HG03095 (cell line): ENCODE measurements at regions not wholly inside any gene's neighbourhood (a gene's known extent, or its start where the extent isn't known, plus 50 kb on each side); places are given as distances from the start of the nearest gene placed in this dataset.
"Not testable (repeated sequence)": the region's sequence is repeated elsewhere in the genome, so short reads cannot be mapped to it uniquely, and the experiment has no call there.

Experiments
- ATAC-seq: cut with Tn5 transposase; IDR thresholded peaks from one replicate; pipeline ENCODE4 v1.9.1; 2021; ENCODE audit warnings: moderate library complexity; ENCODE audit not compliant: unreplicated experiment

DNA sequence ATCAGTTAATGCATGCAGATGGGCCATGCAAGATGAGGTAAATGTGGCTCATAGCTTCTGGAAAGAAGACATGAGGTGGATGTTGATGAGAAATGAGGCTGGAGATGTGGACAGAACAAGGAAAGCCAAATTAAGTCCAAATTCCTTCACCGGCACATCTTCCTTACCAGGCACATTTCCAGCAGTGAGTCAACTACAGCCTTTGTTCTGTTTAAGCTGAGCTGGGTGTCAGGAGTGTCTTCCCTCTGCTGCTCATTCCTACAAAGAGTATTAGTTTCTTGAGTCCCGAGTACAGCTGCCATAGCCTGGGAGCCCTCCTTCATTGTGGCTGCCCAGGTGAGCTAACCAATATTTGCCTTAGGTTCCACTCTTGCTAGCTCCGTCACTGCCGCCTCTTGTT is 945.0 kb downstream of the SLC4A3 start:
- no peak for ATAC-seq

DNA sequence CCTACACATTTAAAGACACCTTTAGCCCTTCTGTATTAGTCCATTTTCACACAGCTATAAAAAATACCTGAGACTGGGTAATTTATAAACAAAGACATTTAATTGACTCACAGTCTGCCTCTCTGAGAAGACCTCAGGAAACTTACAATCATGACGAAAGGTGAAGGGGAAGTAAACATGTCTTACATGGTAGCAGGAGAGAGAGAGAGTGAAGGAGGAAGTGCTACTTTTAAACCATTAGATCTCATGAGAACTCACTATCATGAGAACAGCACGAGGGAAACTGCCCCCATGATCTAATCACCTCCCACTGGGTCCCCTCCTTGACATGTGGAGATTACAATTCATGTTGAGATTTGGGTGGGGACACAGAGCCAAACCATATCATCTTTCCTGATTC is 946.6 kb downstream of the SLC4A3 start:
- no peak for ATAC-seq

DNA sequence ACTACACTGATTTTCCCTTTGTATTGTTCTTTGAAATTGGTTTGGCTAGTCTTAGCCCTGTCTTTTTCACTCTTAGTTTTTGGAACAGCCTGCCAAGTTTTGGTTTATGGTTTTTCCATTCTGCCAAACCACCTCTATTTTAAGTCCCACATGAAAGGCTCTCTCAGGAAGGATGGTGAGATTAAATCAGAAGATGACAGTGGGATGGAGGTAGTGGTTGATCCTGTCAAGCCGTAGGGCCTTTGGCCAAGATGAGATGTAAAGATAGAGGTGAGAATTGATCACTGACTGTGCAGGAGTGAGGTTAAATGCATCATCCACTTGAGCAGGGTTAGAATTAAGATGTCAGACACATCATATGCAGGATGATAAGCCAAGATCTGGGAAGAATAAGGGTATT is 948.5 kb downstream of the SLC4A3 start:
- ATAC-seq = no peak

DNA sequence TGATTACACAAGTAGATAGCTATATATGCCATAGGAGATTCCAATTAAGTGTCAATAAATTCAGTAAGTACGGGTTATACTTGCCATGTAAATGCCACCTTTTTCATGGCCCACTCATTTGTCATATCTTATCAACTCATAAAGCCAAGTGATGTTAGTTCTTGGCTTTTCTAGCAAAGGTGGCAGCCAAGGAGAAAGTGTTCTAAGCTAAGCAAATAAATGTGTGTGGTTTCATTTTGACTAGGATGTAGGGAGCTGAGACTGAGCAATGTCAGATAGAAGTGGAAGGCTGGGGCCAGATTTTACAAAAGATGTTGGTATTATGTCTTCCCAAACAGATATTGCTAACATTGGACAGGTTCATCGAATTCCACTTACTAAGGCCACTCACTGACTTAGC is 952.0 kb downstream of the SLC4A3 start:
- no peak for ATAC-seq

DNA sequence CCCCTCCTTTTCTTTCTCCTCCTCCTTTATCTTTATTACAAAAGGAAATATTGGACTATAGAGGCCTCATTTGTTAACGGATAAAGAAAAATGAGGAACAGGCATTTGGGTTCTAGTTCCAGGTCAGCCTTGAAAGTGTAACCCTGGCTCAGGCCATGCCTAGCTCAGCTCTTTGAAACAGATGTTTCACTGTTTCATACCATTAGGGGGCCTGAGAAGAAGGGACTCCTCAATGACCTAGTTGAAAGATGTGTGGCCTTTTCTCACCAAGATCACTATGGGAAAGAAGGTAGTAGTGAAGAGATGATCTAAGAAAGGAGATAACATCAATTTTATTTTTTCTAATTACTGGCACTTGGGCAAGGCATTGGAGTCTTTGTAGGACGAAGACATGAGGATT is 952.7 kb downstream of the SLC4A3 start:
- ATAC-seq = no peak

- no peak for ATAC-seq
Observed at GRCh38 chr2:220583725-220584124, 956.3 kb downstream of the SLC4A3 start.

DNA sequence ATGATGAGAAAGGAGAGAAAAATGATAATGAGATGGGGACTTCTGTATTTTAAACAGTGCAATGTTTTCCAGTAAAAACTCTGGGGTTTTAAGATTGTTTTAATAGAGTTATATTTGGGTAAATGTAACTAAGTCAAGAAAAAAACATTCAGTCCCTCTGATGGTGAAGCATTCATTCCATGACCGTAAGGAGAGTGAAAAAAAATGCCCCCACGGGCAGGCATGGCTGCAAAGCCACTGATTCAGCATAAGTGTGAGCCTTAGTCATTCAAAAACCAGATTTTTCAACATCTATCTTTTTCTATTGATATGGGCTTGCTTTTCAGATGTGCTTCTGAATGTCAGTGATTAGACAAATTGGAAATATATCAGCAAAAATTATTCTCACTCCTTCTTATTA is 957.8 kb downstream of the SLC4A3 start:
- no peak for ATAC-seq

DNA sequence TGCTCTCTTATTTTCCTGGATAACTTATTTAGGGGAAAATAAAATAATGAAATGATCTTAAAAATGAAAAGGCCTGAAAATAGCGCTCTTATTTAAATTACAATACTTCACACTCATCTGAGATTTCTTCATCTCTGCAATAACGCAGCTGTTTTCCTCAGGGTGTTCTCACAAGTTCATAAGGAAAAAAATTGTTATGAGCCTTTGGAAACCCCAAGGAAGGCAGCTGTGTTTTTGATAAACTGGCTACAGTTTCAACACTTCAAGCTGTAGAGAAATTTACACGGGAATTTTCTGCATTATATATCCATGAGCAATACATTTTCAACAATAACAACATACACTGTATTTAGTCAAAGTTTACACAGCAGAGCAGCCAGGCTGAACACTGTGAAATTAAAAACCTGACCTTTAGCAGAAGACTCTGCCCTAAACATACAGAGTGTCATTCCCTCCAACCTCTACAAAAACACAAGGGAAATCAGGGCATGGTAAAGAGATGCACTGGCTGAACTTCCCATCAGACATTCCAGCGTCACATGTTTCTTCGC is 959.6 kb downstream of the SLC4A3 start:
- ATAC-seq = no peak

DNA sequence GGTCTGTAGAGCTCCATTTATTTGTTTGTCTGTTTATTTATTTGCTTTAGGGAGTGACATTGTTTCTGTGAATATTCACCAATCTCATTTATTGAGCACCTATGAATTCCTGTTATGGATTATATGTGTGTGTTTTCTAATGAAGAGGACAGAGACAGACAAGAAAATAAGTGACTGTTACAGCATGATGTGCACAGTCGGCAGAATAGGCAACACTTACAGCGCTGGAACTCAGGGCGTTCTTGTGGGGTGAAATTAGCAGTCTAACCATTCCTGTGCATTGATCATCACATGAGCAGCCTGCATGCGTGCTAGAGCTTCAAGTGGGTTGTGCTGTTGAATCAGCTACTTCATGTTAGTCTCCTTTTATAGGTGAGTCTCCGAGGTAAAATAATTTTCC is 960.7 kb downstream of the SLC4A3 start:
- ATAC-seq = no peak

GRCh38 chr2:220590476-220590875 is 963.0 kb downstream of the SLC4A3 start:
- ATAC-seq = no peak

GRCh38 chr2:220593526-220593925 is 966.1 kb downstream of the SLC4A3 start:
- no peak for ATAC-seq

DNA sequence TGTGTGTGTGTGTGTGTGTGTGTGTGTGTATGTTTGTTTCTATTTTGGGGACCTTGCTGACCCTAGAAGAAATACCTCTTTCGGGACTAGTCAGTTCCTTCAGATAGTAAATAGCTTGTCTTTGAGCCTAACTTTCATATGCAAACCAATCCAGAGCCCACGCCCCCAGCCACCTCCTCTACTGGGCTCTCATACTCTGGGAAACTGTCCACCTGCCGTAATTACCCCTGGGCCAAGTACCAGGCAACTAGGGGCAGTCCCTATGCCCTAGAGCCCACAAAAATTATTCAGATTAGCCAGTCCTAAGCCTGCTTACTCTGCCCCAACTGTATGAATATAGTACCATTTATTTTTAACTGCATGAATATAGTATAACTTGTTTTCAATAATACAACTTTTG is 970.4 kb downstream of the EPHA4 start:
- ATAC-seq = no peak

DNA sequence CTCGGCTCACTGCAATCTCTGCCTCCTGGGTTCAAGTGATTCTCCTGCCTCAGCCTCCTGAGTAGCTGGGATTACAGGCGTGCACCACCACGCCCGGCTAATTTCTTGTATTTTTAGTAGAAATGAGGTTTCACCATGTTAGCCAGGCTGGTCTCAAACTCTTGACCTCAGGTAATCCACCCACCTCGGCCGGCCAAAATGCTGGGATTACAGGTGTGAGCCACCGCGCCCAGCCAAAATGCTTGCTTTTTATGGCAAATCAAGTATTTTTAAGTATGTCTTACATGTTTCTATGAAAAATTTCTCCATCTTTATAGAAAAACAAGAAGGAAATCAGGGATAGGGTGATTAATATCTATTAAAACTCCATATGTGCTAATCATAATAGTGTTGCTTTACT is 959.1 kb downstream of the EPHA4 start:
- ATAC-seq = not testable (repeated sequence)

DNA sequence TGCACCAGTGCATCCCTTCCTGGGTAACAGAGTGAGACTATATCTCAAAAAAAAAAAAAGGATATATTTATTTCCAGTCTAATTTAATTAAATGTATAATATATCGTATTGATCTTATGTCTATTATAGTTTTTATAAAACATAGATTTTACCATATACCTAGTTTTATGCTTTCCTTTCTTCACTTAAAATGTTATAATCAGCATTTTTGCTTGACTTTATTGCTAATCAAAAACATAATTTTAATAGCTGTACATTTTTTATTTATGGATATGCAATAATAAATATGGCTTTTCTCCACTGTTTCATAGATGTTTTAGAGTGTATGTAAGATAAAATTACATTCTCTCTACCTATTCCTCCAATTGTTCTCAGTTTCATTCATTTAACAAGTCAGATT is 958.0 kb downstream of the EPHA4 start:
- no peak for ATAC-seq

DNA sequence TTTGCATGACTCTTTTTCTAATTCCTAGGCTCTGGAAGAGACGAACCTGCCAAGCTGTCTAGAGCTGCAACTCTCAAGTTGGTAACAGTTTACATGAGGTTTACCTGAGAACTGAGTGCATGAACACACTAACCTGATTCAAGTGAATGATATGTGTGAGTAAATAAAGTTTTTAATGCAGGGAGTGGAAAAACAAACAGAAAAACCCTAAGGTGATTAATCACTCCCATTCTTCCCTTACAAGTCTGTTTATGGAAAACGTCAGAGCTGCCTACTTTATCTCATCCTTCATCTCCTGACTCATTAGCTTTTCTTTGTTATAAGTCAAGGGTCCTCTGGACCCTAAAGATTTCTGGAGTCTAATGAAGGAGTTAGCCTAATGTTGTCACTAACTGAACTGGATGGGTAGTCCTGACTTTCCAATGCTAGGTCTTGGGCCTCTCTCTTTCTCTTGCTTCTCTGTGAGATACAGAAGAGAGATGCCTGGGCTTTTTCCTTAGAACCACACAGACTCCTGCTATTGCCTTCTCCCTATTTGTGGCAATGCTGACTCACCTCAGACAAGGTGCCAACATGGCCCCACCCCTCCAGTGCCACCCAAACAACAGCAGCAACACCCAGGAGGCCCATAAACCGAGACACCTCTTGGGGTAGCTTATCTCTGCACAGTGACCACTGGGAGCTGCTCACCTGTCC is 952.4 kb downstream of the EPHA4 start:
- no peak for ATAC-seq

GRCh38 chr2:220626603-220627002 is 945.5 kb downstream of the EPHA4 start:
- no peak for ATAC-seq

- ATAC-seq = no peak
Observed at GRCh38 chr2:220628252-220628651, 943.9 kb downstream of the EPHA4 start.

DNA sequence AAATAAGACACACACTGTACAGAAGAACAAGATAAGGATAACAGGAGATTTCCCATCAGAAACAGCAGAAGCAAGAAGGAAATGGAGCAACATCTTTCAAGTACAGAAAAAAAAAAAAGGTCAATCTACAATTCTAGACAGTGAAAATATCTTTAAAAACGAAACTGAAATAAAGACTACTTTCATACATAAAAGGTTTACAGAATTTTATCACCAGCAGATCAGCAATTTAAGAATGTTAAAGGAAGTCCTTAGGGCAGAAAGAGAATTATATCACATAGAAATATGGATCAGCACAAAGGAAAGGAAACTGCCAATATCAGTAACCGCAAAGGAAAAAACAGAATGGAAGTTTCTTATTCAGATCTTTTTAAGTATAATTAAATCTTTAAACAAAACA is 931.0 kb downstream of the EPHA4 start:
- ATAC-seq = no peak

GRCh38 chr2:220646424-220646823 is 925.7 kb downstream of the EPHA4 start:
- ATAC-seq = peak; percentile 86

- ATAC-seq = no peak
Observed at GRCh38 chr2:220648628-220649027, 923.5 kb downstream of the EPHA4 start.

- no peak for ATAC-seq
Observed at GRCh38 chr2:220653776-220654175, 918.3 kb downstream of the EPHA4 start.

- ATAC-seq = no peak
Observed at GRCh38 chr2:220654322-220654721, 917.8 kb downstream of the EPHA4 start.
